SK-N-SH treated with all-trans-retinoic acid at 6 μM for 48 hours (cell line): ENCODE measurements at regions not wholly inside any gene's neighbourhood (a gene's known extent, or its start where the extent isn't known, plus 50 kb on each side); places are given as distances from the start of the nearest gene placed in this dataset.

Experiments
- CREB5 ChIP-seq: fragments of 250-450 bp; sonication (Bioruptor Pico); IDR thresholded peaks from 2 replicates; pipeline ENCODE4 v1.5.1; 2020; ENCODE audit warnings: low read depth, mild to moderate bottlenecking, moderate library complexity
- CSRNP3 ChIP-seq: fragments of 250-450 bp; sonication (Bioruptor Pico); IDR thresholded peaks from 2 replicates; pipeline ENCODE4 v1.5.1; 2021; ENCODE audit warnings: mild to moderate bottlenecking, moderate library complexity
- ESRRG ChIP-seq: fragments of 250-450 bp; sonication (Bioruptor Pico); IDR thresholded peaks from 2 replicates; pipeline ENCODE4 v1.6.1; 2021; ENCODE audit warnings: mild to moderate bottlenecking
- GLIS3 ChIP-seq: fragments of 250-450 bp; sonication (Bioruptor Pico); IDR thresholded peaks from 2 replicates; pipeline ENCODE4 v1.5.0; 2020; ENCODE audit warnings: mild to moderate bottlenecking, moderate library complexity
- PATZ1 ChIP-seq: fragments of 250-450 bp; sonication (Bioruptor Pico); IDR thresholded peaks from 2 replicates; pipeline ENCODE4 v1.8.0; 2020; ENCODE audit warnings: mild to moderate bottlenecking, moderate library complexity, borderline replicate concordance
- PPARA ChIP-seq: fragments of 250-450 bp; sonication (Bioruptor Pico); IDR thresholded peaks from 2 replicates; pipeline ENCODE4 v1.5.0; 2020; ENCODE audit warnings: mild to moderate bottlenecking, borderline replicate concordance
- SNAI2 ChIP-seq: fragments of 250-450 bp; sonication (Bioruptor Pico); IDR thresholded peaks from 2 replicates; pipeline ENCODE4 v1.5.0; 2020; ENCODE audit warnings: mild to moderate bottlenecking, moderate library complexity
- ZC3H10 ChIP-seq: fragments of 250-450 bp; sonication (Bioruptor Pico); IDR thresholded peaks from 2 replicates; pipeline ENCODE4 v1.5.1; 2021; ENCODE audit warnings: mild to moderate bottlenecking, moderate library complexity
- ZFP30 ChIP-seq: fragments of 450-650 bp; formaldehyde crosslinking; IDR thresholded peaks from 2 replicates; pipeline ENCODE4 v1.5.0; 2022; ENCODE audit warnings: mild to moderate bottlenecking, moderate library complexity
- ZNF70 ChIP-seq: fragments of 450-650 bp; formaldehyde crosslinking; IDR thresholded peaks from 2 replicates; pipeline ENCODE4 v1.5.0; 2020; ENCODE audit warnings: mild to moderate bottlenecking, moderate library complexity
- ZNF8 ChIP-seq: fragments of 450-650 bp; formaldehyde crosslinking; IDR thresholded peaks from 2 replicates; pipeline ENCODE4 v1.5.0; 2020; ENCODE audit warnings: mild to moderate bottlenecking, moderate library complexity

GRCh38 chr6:170135821-170136471, 154.9 kb downstream of the DLL1 start:
- TF ChIP-seq ZNF8 (CRISPR knock-in tag) (no peak), ZC3H10 (no peak), PATZ1 (CRISPR knock-in tag) (no peak), SNAI2 (no peak), ZFP30 (CRISPR knock-in tag) (no peak), ESRRG (CRISPR knock-in tag) (no peak), CREB5 (CRISPR knock-in tag) (no peak), GLIS3 (CRISPR knock-in tag) (no peak), CSRNP3 (CRISPR knock-in tag) (no peak), ZNF70 (CRISPR knock-in tag) (no peak), PPARA (CRISPR knock-in tag) (no peak)
